Neural cell (in vitro differentiated cells): ENCODE measurements at regions not wholly inside any gene's neighbourhood (a gene's known extent, or its start where the extent isn't known, plus 50 kb on each side); places are given as distances from the start of the nearest gene placed in this dataset.

Experiments used
- EP300 ChIP-seq: fragments of 450-650 bp; conservative IDR thresholded peaks from 2 replicates; pipeline ENCODE4 v1.6.1; 2014; ENCODE audit warnings: antibody characterized with exemption, mild to moderate bottlenecking, moderate library complexity; ENCODE audit not compliant: poor library complexity, severe bottlenecking
- TAF1 ChIP-seq: IDR thresholded peaks from 2 replicates; pipeline ENCODE4 v1.6.1; 2012; ENCODE audit warnings: low read depth

GRCh38 chr6:5869676-5870075 lies 137.0 kb downstream of the NRN1 start:
- TF ChIP-seq TAF1, result no peak
- TF ChIP-seq EP300, result no peak
